ENCODE measurements at regions not wholly inside any gene's neighbourhood (a gene's known extent, or its start where the extent isn't known, plus 50 kb on each side); places are given as distances from the start of the nearest gene placed in this dataset.

- DNase-seq = no peak
Measured at GRCh38 chr9:7859701-7860334, 60.2 kb upstream of the DMAC1 start.

DNA sequence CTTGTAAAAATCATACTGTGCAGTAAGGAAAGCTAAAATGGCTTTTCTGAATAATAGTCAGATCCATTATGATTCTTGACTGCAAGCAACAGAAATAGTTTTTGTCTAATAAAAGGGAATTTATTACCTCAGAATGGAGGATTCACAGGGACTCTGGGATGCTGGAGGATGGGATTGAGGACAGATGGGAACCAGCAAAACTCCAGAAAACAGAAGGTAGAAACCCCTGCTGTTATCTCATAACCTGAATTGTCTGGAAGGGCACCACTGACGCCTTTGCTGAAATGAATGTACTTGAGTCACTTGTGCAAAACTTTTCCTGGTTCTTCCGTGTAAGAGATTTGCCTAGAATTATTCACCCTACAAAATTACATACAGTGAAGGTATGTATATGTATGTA, 58.6 kb upstream of the DMAC1 start:
- no peak for DNase-seq

DNA sequence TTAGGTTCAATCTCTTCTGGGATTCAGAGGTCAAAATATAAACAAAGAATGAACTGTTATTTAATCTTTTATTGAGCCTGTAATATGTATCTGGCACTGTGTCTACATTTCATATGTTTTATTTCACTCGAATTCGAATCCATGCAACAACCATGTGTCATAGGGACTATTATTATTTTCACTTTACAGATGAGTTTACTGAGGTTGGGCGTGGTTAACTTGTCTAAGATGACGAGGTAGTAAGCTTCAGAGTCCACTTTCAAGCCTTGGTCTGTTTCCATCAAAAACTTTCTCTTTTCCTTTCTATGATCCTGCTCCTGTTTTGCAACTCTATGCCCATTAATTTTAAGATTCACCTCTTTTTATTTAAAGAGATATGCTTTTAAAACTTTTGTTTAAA, 55.2 kb upstream of the DMAC1 start:
- DNase-seq = no peak

Data from activated gamma-delta T cell treated with Interleukin-2 at 50 U/mL for 16 hours (primary cell).